Body of pancreas (tissue), 4 donors: ENCODE measurements at regions not wholly inside any gene's neighbourhood (a gene's known extent, or its start where the extent isn't known, plus 50 kb on each side); places are given as distances from the start of the nearest gene placed in this dataset.

ENCODE experiments used
- CTCF ChIP-seq, 7 experiments: fragments of 450-650 bp in 4 of 7; fragments of 200-600 bp in 3 of 7; sonication (generic) in 3 of 7; IDR thresholded peaks; one replicate each; pipeline ENCODE4 v1.5.1; 2016 to 2019; ENCODE audit warnings: antibody characterized with exemption in 7 of 7
- POLR2A ChIP-seq, 3 donors: fragments of 450-650 bp; IDR thresholded peaks; one replicate each; pipeline ENCODE4 v1.6.1; 2016; ENCODE audit warnings: antibody characterized with exemption in 3 of 3, mild to moderate bottlenecking in 2 of 3

DNA sequence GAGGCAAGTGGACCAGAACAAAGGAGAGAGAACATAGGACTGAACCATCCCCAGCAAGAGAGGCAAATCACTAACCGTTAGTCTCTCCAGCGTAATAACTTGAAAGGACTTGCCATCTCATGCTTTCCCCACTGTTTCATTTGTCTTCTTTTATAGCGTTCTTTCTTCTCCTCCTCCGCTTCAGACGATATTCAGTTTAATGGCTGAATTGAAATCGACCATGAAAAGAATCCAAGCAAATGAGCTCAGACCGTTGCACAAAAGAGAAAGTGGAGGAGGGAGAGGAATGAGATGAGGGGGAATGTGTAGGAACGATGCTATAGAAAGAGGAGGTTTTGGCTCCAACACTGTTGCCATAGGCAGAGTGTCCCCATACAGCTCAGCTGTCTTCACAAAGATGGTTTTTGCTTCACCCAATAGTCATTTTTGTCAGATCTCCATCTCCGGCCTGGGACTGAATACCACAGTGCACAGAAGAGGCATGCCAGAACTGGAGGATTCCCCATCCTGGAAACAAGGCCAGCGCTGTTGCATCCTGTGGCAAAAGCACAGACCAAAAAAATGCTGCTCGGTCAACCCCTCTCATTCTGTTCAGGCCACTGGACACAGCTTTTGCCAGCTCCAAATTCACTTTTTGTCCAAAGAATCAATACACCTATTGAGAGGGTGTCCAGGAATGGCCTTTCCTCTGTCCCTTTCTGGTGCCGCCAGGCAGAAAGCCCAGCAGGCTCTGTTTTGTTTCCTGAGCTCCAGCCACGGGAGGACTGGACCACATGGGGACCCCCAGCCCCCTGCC lies 176.1 kb downstream of the ID4 start:
- TF ChIP-seq CTCF (IDR thresholded peaks at IDR 0.05) (no peak), POLR2A (IDR thresholded peaks at IDR 0.05) (no peak)
